SK-N-SH (cell line): ENCODE measurements at regions not wholly inside any gene's neighbourhood (a gene's known extent, or its start where the extent isn't known, plus 50 kb on each side); places are given as distances from the start of the nearest gene placed in this dataset.

ENCODE experiments used
- CTCF ChIA-PET: fragments of 300-600, 350-600 bp; formaldehyde crosslinking; extraction: SDS; loops from one replicate; lab custom pipeline; 2021; lab: Yijun Ruan, JAX
- POLR2A ChIA-PET: fragments of 350-600 bp; sonication (Branson Sonifier 250); formaldehyde crosslinking; extraction: SDS; loops from one replicate; lab custom pipeline; 2020; ENCODE audit warnings: antibody characterized with exemption, inconsistent platforms; lab: Yijun Ruan, JAX
- DNase-seq: peaks from one replicate; pipeline ENCODE4 v3.0.0; 2012
- H2AFZ ChIP-seq: fragments of 200-600 bp; sonication (generic); 2 replicates; pipeline ENCODE4 v1.8.1; 2016; ENCODE audit warnings: antibody characterized with exemption, mild to moderate bottlenecking, low read depth
- H3F3A ChIP-seq: fragments of 200-600 bp; sonication (generic); replicated peaks from 2 replicates; pipeline ENCODE3; 2016; ENCODE audit warnings: antibody characterized with exemption, mild to moderate bottlenecking; ENCODE audit not compliant: insufficient read depth
- H3K27ac ChIP-seq, 2 experiments: fragments of 200-500 bp in 1 of 2; fragments of 200-600 bp in 1 of 2; sonication (Bioruptor generic) in 1 of 2; sonication (generic), shearing (Covaris generic) in 1 of 2; 2 replicates each; pipeline versions ENCODE4 v1.5.1 to v1.6.1; 2014 to 2016; ENCODE audit warnings: low read depth in 2 of 2, inconsistent platforms in 1 of 2, low read length in 1 of 2, mild to moderate bottlenecking in 1 of 2, mixed read lengths in 1 of 2
- H3K27me3 ChIP-seq: fragments of 200-600 bp; sonication (generic), shearing (Covaris generic); 2 replicates; pipeline ENCODE4 v1.6.1; 2016; ENCODE audit warnings: mixed run types; ENCODE audit not compliant: insufficient read depth
- H3K36me3 ChIP-seq, 2 experiments: fragments of 200-500 bp in 1 of 2; fragments of 200-600 bp in 1 of 2; sonication (Bioruptor generic) in 1 of 2; sonication (generic) in 1 of 2; replicated peaks in 1 of 2; 2 replicates each; pipeline versions ENCODE3 to v1.5.1; 2014 to 2016; ENCODE audit warnings: low read length in 1 of 2, mild to moderate bottlenecking in 1 of 2; ENCODE audit not compliant: insufficient read depth in 2 of 2, control insufficient read depth in 1 of 2
- H3K4me1 ChIP-seq, 2 experiments: fragments of 200-500 bp in 1 of 2; fragments of 200-600 bp in 1 of 2; sonication (Bioruptor generic) in 1 of 2; sonication (generic), shearing (Covaris generic) in 1 of 2; 2 replicates each; pipeline versions ENCODE4 v1.5.1 to v1.6.1; 2014 to 2016; ENCODE audit warnings: low read depth in 1 of 2, low read length in 1 of 2, mixed run types in 1 of 2; ENCODE audit not compliant: insufficient read depth in 2 of 2, control insufficient read depth in 1 of 2
- H3K4me2 ChIP-seq: fragments of 200-600 bp; sonication (generic), shearing (Covaris generic); 2 replicates; pipeline ENCODE4 v1.6.1; 2017; ENCODE audit warnings: mixed run types
- H3K4me3 ChIP-seq, 2 experiments: fragments of 200-500 bp in 1 of 2; fragments of 200-600 bp in 1 of 2; sonication (Bioruptor generic) in 1 of 2; sonication (generic), shearing (Covaris generic) in 1 of 2; 2 replicates each; pipeline versions ENCODE4 v1.5.1 to v1.8.1; 2014 to 2016; ENCODE audit warnings: low read depth in 2 of 2, inconsistent platforms in 1 of 2, low read length in 1 of 2, mild to moderate bottlenecking in 1 of 2, mixed read lengths in 1 of 2, moderate library complexity in 1 of 2
- H3K79me2 ChIP-seq: fragments of 200-600 bp; sonication (generic); 2 replicates; pipeline ENCODE4 v1.8.1; 2017; ENCODE audit warnings: mild to moderate bottlenecking; ENCODE audit not compliant: insufficient read depth
- H3K9ac ChIP-seq: fragments of 200-600 bp; sonication (generic); 2 replicates; pipeline ENCODE4 v1.6.1; 2017; ENCODE audit warnings: mixed run types
- H3K9me2 ChIP-seq: fragments of 200-600 bp; sonication (generic); 2 replicates; pipeline ENCODE4 v1.6.1; 2017; ENCODE audit warnings: mixed run types
- H3K9me3 ChIP-seq: fragments of 200-600 bp; sonication (generic); 2 replicates; pipeline ENCODE4 v1.6.1; 2017; ENCODE audit warnings: mixed run types, mild to moderate bottlenecking, moderate library complexity
- H4K20me1 ChIP-seq: fragments of 200-600 bp; sonication (generic); 2 replicates; pipeline ENCODE4 v1.6.1; 2017; ENCODE audit warnings: mild to moderate bottlenecking, mixed run types; ENCODE audit not compliant: insufficient read depth
- EP300 ChIP-seq, 2 experiments: IDR thresholded peaks; 2 replicates each; pipeline versions ENCODE4 v1.4.0 to v1.6.1; 2012; ENCODE audit warnings: borderline replicate concordance in 1 of 2, low read depth in 1 of 2, low read length in 1 of 2
- IRF3 ChIP-seq: fragments of 150-350 bp; IDR thresholded peaks from 2 replicates; pipeline ENCODE4 v1.6.1; 2016; ENCODE audit warnings: mild to moderate bottlenecking, low read depth, low read length
- JUND ChIP-seq: IDR thresholded peaks from 2 replicates; pipeline ENCODE4 v1.4.0; 2012
- NFIC ChIP-seq: IDR thresholded peaks from 2 replicates; pipeline ENCODE4 v1.4.0; 2012; ENCODE audit warnings: borderline replicate concordance
- PBX3 ChIP-seq: IDR thresholded peaks from 2 replicates; pipeline ENCODE4; 2012
- POLR2AphosphoS5 ChIP-seq: IDR thresholded peaks from 2 replicates; pipeline ENCODE4 v1.6.1; 2012; ENCODE audit warnings: low read depth, low read length
- REST ChIP-seq: IDR thresholded peaks from 2 replicates; pipeline ENCODE4 v1.6.1; 2012; ENCODE audit warnings: mild to moderate bottlenecking, low read depth, low read length, moderate library complexity
- TAF1 ChIP-seq: IDR thresholded peaks from 2 replicates; pipeline ENCODE4 v1.6.1; 2012; ENCODE audit warnings: low read depth, mild to moderate bottlenecking, low read length, moderate library complexity, borderline replicate concordance
- USF1 ChIP-seq: IDR thresholded peaks from 2 replicates; pipeline ENCODE4 v1.4.0; 2012; ENCODE audit warnings: low read depth, borderline replicate concordance
- YY1 ChIP-seq: IDR thresholded peaks from 2 replicates; pipeline ENCODE4 v1.4.0; 2012; ENCODE audit warnings: low read depth, mild to moderate bottlenecking
- WGBS: methylation state at CpG from one replicate; pipeline ENCODE4 v1.1.6; 2017; ENCODE audit warnings: low lambda C conversion rate; 5-methylcytosine and 5-hydroxymethylcytosine counted together

- Histone ChIP-seq H2AFZ (no peak overlapping the region), H4K20me1 (no peaks in the 10 kb centered on the region), H3K9me3 (no peaks in the 10 kb centered on the region), H3K4me2 (no peak overlapping the region), H3K27ac (no peak overlapping the region), H3K4me1 (no peaks in the 10 kb centered on the region; a peak in 1 of 4 replicates), H3K79me2 (no peaks in the 10 kb centered on the region), H3K4me3 (no peak overlapping the region), H3K9me2 (no peaks in the 10 kb centered on the region), H3F3A (no peaks in the 10 kb centered on the region), H3K27me3 (no peaks in the 10 kb centered on the region), H3K9ac (no peak overlapping the region), H3K36me3 (no peaks in the 10 kb centered on the region)
- DNase-seq = no peak
- POLR2A ChIA-PET = no interaction called here
- TF ChIP-seq TAF1 (no peak), POLR2AphosphoS5 (no peak), PBX3 (no peak), IRF3 (no peak), NFIC (no peak), JUND (no peak), USF1 (no peak), EP300 (IDR thresholded peaks at IDR 0.05; ENCODE audit: borderline replicate concordance in 1 of 2, low read depth in 1 of 2, low read length in 1 of 2) (no peak), REST (no peak), YY1 (no peak)
- WGBS = 71% methylated on average over 9 of the region's 9 CpGs
- CTCF ChIA-PET = interaction anchor here (0.6 to 1.6 kb wide), 4 partner anchors 36 to 42 kb away, joined by 3 to 12 read pairs (median 4); no protein-coding TSS in a partner anchor
These were observed 61.0 kb upstream of the SPTLC1 start for GRCh38 chr9:92176068-92176799.
